ENCODE measurements at regions not wholly inside any gene's neighbourhood (a gene's known extent, or its start where the extent isn't known, plus 50 kb on each side); places are given as distances from the start of the nearest gene placed in this dataset.
A peak's percentile ranks its signal among the peaks of the same experiment; 100 is the strongest.

DNA sequence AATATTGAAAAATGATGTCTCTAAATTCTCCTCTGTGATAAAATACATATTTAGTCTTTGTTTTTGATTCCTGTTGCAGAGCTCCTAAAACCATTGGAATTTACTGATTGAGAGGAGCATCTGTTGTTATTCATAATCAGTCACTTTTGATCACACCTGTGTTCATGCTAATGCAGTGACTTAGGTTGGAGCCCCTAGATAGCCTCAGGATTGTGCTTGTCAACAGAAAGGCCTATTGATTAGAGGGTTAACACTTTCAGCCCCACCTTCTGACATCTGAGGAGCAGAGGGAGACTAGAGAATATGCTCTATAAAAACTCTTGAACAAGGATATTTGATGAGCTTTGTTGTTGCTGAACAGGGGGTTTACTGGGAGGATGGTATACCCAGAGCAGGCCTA, 409.5 kb upstream of the ADGRL3 start:
- CTCF ChIA-PET: interaction anchor here (0.6 to 2.2 kb wide), 3 partner anchors 8 to 51 kb away, joined by 3 to 7 read pairs (median 4); no protein-coding TSS in a partner anchor
- H3K27me3 ChIP-seq (ENCODE audit: control insufficient read depth, insufficient read depth, low read length): no peaks in the 10 kb centered on the region
- DNase-seq (ENCODE audit: low read depth): no peak
- TF ChIP-seq, protein P1, sequence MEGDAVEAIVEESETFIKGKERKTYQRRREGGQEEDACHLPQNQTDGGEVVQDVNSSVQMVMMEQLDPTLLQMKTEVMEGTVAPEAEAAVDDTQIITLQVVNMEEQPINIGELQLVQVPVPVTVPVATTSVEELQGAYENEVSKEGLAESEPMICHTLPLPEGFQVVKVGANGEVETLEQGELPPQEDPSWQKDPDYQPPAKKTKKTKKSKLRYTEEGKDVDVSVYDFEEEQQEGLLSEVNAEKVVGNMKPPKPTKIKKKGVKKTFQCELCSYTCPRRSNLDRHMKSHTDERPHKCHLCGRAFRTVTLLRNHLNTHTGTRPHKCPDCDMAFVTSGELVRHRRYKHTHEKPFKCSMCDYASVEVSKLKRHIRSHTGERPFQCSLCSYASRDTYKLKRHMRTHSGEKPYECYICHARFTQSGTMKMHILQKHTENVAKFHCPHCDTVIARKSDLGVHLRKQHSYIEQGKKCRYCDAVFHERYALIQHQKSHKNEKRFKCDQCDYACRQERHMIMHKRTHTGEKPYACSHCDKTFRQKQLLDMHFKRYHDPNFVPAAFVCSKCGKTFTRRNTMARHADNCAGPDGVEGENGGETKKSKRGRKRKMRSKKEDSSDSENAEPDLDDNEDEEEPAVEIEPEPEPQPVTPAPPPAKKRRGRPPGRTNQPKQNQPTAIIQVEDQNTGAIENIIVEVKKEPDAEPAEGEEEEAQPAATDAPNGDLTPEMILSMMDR (IDR thresholded peaks at IDR 0.05; ENCODE audit: insufficient read depth, low read depth, low read length): no peak
- no peak overlapping the region for H3K4me3 ChIP-seq (ENCODE audit: low read depth, low read length)
- H3K36me3 ChIP-seq (ENCODE audit: control insufficient read depth, insufficient read depth, low read length): no peaks in the 10 kb centered on the region
- POLR2A ChIA-PET: no interaction called here

DNA sequence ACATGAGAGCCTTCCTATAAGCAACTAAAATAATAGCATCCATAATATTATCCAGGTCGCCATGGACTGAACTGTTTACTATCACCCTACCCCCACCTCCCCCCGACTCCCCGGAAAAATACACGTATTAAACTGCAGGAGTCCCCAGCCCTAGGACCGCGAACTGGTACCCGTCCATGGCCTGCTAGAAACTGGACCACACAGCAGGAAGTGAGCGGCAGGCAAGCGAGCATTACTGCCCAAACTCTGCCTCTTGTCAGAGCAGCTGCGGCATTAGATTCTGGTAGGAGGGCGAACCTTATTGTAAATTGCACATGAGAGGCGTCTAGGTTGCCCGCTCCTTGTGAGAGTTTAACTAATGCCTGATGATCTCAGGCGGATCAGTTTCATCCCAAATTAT, 405.8 kb upstream of the ADGRL3 start:
- POLR2A ChIA-PET: no interaction called here
- no peak for DNase-seq (ENCODE audit: low read depth)
- no peak overlapping the region for H3K4me3 ChIP-seq (ENCODE audit: low read depth, low read length)
- H3K36me3 ChIP-seq (ENCODE audit: control insufficient read depth, insufficient read depth, low read length): no peaks in the 10 kb centered on the region
- CTCF ChIA-PET: no interaction called here
- no peaks in the 10 kb centered on the region for H3K27me3 ChIP-seq (ENCODE audit: control insufficient read depth, insufficient read depth, low read length)
- TF ChIP-seq, protein P1 (IDR thresholded peaks at IDR 0.05; ENCODE audit: insufficient read depth, low read depth, low read length): no peak

DNA sequence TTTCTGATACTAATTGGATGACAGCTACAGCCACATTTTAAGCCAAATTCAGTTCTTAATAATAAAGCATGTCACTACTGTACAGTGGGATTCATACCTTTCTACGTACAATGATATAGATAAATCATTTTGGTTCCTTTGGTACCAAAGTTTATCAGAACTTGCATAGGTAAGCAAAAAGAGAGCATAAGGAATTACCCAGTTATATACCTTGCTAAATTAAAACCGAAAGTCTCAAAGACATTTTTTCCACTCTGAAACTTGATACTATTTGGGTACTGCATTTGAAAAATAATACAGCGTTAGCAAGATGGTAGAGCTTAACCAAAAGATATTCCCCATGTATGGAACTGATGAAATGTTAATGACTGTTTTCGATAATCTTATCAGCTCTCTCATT, 400.9 kb upstream of the ADGRL3 start:
- TF ChIP-seq, protein P1 (IDR thresholded peaks at IDR 0.05; ENCODE audit: insufficient read depth, low read depth, low read length): no peak
- DNase-seq (ENCODE audit: low read depth): no peak
- ChIA-PET CTCF (interaction anchor here (1.6 kb wide), 1 partner anchor 9 kb away, joined by 4 read pairs; no protein-coding TSS in a partner anchor), POLR2A (no interaction called here)
- no peaks in the 10 kb centered on the region for H3K27me3 ChIP-seq (ENCODE audit: control insufficient read depth, insufficient read depth, low read length)
- H3K36me3 ChIP-seq (ENCODE audit: control insufficient read depth, insufficient read depth, low read length): no peaks in the 10 kb centered on the region
- H3K4me3 ChIP-seq (ENCODE audit: low read depth, low read length): no peak overlapping the region

DNA sequence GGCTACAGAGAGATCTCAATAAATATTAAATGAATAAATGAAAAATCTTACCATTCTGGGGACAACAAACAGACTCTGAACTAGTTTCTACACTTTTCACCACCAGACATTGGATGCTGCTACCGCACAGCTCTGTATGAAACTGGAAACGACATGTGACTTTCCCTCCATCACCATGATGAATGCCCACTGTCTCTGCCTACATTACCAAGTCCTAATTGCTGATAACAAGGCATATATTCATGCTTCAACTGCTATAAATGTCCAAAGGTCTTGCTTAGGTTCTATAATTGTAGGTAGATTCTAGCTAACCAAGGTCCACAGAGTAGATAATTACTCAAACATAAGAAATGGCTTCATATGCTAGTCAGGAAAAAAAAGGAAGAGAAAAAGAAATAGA, 399.4 kb upstream of the ADGRL3 start:
- no peak for DNase-seq (ENCODE audit: low read depth)
- TF ChIP-seq, protein P1 (IDR thresholded peaks at IDR 0.05; ENCODE audit: insufficient read depth, low read depth, low read length): no peak
- no peaks in the 10 kb centered on the region for H3K27me3 ChIP-seq (ENCODE audit: control insufficient read depth, insufficient read depth, low read length)
- ChIA-PET CTCF (no interaction called here), POLR2A (no interaction called here)
- H3K36me3 ChIP-seq (ENCODE audit: control insufficient read depth, insufficient read depth, low read length): no peaks in the 10 kb centered on the region
- H3K4me3 ChIP-seq (ENCODE audit: low read depth, low read length): no peak overlapping the region

DNA sequence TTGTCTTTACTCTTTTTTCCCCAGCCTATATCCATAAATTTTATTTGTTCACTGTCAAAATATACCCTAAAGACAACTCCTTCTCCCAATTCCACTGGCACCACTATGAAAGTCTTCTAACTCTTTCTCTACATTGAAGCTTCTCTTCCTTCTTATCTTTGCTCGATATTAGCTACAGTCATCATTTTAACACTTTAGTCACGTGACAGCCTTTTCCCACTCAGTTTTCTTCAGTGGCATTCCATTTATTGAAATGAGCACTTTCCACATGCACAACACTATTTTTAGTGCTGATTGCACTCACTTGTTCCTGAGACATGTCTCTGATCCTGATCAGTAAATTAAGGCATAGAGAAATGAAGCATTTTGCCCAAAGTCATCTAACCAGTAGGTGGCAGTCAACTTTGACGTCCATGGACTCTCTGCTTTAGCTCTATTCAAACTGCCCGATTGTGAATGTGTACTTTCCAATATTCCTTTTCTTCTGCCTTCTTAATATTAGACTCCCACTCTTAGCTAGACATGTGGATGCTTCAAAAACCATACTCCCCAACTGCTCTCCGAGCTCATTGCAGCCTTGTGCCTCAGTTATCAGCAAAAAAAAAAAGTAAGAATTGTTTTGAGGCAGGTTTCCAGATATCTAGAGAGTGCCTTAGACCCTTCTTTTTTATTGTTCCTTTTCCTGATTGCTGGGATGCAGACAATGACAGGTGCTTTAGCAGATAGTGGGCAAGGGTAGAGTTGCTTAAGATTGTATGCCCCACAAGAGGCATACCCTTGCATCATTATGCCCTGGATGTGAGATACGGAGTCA, 394.4 kb upstream of the ADGRL3 start:
- POLR2A ChIA-PET: no interaction called here
- TF ChIP-seq, protein P1 (IDR thresholded peaks at IDR 0.05; ENCODE audit: insufficient read depth, low read depth, low read length): peak; percentile 46

More for the DNA sequence above, 394.4 kb upstream of the ADGRL3 start:
- CTCF ChIA-PET: interaction anchor here (0.5 to 1.9 kb wide), 4 partner anchors 14 to 296 kb away, joined by 3 to 7 read pairs (median 3); no protein-coding TSS in a partner anchor
- no peak for DNase-seq (ENCODE audit: low read depth)
- H3K27me3 ChIP-seq (ENCODE audit: control insufficient read depth, insufficient read depth, low read length): no peaks in the 10 kb centered on the region
- H3K36me3 ChIP-seq (ENCODE audit: control insufficient read depth, insufficient read depth, low read length): no peaks in the 10 kb centered on the region
- H3K4me3 ChIP-seq (ENCODE audit: low read depth, low read length): no peak overlapping the region
